HG03135 (cell line): ENCODE measurements at regions not wholly inside any gene's neighbourhood (a gene's known extent, or its start where the extent isn't known, plus 50 kb on each side); places are given as distances from the start of the nearest gene placed in this dataset.

Source experiments
- ATAC-seq: cut with Tn5 transposase; IDR thresholded peaks from one replicate; pipeline ENCODE4 v1.9.1; 2021; ENCODE audit warnings: mild to moderate bottlenecking, moderate library complexity; ENCODE audit not compliant: unreplicated experiment

DNA sequence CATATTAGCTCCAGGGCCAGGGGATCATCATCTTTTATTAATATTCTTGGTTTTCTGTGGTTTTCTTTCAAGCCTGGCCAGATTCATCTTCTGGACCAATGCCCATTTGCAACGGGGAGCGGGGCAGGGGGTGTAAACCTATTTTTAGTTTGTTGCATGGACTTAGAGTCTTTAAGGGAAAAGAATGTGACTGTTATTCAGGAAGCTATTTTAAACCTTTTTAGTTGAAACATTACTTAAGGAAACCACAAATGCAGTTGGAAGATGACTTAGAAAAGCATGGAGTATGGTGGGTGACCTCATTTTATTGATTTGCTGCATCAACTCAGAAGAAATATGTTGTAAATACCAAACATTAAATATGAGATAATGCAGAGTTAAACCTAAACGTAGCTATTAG is 368.4 kb upstream of the E2F7 start:
- no peak for ATAC-seq

DNA sequence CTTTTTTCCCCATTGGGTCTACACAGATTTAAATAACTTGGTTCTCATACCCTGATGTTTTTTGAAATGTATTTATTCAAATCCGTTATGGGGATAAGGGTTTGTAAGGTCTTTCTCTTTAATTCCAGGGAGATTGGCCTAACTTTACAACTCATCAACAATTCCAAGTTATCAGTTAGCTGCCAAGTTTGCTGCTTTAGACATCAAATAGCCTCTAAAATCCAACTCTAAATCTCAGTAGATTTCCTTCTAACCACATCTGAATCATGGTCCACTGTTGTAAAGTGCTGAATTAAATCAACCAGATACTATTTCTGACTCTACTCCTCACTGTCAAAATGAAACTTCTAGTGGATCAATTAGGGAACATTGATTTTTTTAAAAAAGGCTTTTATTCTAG is 364.1 kb upstream of the E2F7 start:
- no peak for ATAC-seq

DNA sequence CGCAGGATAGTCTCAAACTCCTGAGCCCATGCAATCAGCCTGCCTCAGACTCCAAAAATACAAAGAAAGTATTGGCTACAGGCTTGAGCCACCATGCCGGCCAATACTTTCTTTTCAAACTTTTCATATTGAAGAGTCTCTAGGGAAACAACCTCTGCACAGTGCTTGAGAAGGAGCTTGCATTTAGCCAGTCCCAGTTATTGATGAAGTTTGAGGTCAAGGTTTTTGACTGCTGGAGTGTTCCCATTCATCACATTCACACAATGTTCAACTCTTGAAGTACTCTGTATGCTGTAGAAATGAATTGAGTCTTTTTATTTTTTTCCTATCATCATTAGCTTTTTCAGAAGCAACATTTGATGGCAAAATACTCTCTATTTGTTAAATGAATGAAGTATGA is 355.8 kb upstream of the E2F7 start:
- no peak for ATAC-seq

DNA sequence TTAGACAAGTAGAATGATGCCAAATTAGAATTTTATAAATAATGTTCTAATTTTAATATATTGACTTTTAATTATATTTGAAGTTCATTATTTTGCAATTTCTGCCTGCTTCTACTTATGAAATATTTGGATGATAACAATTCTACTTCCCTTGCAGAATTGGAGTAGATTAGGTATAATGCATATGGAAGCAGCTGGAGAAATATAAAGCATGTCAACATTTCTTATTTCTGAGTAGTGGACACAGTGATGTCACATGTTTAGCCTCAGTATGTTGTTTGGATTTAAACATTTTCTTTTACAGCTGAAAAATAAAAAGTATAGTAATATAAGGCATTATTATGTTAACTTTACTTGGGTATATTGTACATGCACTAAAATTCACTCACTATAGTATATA is 344.2 kb upstream of the E2F7 start:
- ATAC-seq, result no peak

DNA sequence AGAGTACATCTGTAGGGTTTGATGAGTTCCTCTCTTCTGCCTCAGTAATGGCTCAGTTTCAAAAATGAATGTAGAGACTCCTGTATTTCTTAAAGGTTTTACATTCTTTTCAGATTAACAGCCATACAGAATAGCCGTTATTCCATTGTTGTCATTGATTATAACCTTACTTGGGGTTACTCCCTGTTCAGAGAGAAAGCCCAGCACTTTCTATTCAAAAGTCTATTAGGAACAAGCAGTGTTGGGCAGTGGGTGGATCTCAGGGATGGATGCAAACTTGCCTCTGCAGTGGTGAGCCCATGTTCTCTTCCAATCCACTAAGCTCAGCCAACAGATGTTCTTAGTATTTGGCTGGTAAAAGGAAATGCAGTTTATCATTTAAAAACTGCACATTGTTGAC is 342.6 kb upstream of the E2F7 start:
- ATAC-seq, result no peak

DNA sequence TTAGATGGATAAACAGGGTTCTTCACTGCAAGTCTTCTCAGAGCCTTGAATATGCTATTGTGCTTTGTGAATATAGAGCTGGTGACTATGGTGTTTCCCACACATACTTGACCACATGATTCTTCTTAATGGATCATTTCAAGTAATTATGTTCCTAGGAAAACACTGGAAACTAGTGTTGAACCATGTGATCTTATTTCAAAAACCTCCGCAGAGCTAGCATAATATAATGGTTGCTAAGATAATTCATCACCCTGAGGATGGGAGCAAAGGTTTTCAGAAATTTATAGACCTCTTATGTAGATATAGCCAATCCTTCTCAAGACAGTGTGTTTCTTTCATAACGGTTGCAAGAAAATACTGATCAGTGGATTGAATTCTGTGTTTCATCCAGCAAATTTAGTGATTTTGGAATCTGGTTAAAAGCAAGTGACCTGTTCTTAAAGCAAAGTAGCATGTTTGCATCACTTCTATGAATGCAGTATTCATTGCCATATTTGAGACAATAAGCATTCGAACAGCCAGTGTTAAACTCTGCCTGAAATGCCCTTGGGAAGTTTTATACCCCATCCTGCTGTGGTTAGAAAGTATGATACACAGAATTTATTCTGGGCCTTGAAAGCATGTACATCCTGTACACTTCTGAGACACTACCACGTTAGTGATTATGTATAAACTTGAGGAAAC is 341.0 kb upstream of the E2F7 start:
- ATAC-seq, result no peak

DNA sequence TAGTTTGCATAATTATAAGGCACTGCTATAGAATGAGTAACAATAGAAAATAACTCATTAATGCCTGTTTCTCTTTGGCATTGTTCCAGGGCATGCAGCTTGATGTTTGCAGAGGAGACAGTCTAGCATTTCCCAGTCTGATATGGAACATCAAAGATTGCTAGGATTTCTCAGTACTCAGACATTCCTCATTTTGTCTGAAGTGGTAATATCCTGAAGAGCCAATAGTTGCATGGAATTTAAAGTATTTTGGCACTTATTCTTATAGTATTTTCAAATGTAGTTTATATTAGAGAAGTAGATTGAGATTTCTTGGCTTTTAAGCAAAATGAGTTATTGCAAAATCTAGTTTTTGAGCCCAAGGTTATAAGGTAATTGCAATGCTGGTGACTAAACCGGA is 337.3 kb upstream of the E2F7 start:
- ATAC-seq, result no peak

DNA sequence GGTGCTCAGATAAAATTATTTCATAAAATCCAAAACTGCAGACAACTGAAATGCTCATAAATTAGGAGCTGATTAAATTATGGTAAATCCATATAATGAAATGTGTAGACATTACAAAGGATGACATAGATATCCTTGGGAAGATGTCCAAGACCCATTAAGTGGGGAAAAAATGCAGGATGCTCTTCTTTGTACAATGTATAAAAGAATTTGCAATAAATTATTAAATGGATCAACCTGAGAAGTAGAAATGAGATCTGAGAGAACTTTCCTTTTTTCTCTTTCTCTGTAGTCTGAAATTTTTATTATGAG is 336.4 kb upstream of the E2F7 start:
- ATAC-seq, result no peak

DNA sequence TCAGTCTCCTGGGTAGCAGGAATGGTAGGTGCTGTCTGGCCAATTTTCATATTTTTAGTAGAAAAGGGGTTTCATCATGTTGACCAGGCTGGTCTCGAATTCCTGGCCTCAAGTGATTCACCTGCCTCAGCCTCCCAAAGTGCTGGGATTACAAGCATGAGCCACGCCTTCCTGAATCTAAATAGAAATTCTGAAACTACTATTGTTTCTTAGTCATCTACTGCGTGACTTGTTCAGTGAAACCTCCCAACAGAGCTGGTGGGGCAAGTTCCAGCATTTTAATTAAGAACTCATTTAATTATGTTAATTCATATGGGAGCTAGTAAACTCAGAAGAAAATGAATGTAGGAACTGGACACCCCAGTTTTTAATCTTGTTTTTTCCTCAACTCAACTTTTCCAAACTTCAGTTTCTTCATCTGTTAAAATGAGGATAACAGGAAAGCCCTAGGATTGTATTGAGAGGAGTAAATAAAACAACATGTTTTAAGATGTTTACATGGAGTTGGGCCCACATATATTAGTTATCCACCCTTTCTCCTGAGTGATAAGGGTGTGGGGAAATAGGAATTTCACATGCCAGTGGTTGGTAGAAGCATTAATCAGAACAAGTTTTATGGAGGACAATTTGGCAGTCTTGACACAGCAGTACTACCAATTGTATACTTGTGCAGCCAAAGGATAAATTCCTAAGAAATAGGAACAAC is 335.8 kb upstream of the E2F7 start:
- ATAC-seq, result no peak

DNA sequence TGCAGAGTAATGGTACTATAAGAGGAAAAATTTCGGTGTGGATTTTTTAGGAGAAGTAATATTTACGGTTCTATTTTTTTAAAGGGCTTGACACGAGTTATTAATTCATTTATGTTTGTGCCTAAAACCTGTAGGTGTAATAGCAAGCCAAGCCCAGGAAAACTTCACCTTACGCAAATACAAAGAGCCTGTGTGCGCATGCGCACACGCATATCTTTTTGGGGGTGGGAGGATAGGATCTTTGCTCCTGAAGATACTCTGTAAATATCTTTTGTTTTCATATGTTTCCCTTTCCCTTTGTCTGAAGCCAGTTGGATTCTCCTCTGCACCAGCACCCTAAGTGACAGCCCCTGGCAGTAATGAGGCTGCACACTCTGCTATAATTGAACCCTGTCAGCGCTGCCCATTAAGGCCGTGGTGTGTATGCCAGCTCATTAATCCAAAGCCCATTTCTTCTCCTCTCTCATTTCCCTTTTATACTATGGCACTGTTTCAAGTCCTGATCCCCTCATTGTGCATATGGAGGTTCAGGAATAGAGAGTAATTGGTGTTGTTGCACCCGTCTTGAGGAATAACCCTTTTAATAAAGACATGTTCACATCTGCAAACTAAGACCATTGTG is 327.2 kb upstream of the E2F7 start:
- ATAC-seq, result no peak

DNA sequence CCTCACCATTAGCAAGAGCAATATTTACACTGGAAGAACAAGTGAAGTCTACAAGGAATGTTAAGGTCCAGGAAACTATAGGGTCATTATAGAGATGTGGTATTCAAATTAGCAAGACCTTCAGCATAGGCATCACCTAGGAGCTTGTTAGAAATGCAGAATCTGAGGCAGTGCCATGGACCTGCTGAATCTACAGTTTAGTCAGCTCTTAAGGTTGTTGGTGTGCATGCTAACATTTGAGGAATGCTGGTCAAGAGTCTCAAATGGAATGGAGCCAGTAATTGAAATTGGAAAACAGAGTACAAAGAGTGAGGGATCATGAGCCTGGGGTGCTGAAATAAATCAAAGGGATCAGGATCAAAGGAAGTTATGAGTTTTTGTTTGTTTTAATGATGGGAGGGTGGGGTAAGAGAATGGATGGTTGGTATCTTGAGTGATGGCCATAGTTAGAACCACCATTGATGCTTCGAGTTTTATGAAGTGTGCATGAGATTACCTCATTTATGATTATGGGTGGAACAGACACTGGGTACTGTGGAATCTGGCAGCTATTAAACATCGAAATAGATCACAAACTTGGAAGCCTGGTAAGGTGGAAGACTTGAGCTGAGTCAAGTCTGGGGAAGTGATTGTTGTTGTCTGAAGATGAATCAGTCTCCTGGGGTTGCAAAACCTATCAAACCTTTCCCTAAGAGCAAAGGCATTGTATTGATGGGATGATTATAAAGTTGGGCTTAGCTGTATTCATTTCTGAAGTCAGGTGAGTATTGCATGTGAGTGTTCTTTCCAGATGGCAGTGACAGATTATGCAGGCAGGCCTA is 323.3 kb upstream of the E2F7 start:
- ATAC-seq, result no peak

DNA sequence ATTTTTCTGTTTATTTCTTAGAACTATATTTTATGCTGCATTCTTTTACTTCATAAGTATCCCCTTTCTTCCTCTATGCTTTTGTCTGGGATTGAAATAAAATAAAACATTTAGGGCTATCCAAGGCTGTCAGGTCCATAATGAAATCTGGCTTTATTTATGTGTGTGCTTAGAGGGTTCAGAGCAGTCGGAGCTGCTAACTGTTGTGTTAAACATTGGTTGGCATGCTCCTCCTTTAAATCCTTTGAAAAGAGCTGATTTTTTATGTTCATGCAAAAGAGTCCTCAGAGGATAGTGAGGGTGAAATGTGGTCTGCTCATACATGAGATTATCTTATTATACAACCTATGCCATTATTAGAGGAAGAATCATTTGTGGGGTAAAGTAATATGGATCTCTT is 322.3 kb upstream of the E2F7 start:
- no peak for ATAC-seq

DNA sequence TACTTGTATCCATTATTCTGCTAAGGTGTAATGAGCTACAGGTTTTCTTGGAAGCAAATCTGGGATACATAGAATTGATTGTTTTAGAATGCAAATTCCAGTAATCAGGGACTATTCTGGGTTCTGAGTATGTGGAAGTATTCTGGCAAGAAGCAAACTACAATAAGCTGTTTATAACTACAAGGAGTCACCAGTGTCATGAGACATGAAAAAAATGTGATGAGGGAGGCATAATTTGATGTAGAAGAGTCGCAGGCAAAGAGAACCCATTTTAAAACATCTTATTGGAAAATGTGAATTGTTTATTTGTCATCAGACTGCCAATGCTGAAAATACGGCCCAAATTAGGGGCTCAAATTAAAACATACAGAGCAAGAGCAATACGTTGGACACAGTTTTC is 321.8 kb upstream of the E2F7 start:
- ATAC-seq, result no peak

DNA sequence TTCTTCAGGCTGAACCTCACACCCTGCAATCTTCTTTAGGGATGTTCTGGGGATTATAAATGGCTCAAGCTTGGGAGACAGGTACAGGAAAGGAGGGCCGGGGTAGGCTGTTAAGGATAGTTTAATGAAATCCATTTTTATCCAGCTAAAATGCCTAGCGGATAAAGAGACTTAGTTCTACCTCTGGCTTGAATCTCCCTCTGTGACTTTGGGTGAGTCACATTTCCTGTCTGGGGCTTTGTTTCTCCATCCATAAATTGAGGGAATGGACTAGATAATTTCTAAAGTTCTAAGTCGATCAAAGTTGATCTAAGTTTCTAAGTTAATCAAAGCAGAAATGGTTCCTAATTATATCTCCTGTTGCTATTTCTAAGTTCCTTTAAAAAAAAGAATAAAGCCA is 319.6 kb upstream of the E2F7 start:
- ATAC-seq, result no peak

DNA sequence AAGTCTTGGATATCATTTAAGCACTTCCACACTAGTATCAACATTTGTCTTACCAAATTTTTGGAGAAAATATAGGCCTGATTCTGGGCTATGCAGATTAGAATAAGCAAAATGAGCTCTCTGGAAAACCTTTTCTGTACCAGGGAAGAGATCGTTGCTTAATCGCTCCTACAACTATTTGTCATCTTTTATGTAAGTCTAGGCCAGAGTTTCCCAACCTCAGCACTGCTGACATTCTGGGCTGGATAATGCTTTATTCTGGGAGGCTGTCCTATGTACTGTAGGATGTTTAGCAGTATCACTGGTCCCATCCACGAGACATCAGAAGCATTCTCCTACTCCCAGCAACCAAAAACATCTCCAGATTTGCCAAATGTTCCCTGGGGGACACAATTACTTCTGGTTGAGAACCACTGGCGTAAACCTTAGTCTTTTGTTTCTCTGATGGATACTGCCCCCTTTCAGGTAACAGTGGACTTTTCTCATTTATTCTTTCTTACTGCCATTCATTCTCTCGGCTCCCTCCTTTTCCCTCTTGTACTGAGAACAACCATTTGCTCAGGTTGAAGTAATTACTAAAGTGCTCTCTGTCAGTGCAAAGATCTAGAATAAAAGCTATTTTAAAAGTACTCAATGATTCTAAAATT is 316.9 kb upstream of the E2F7 start:
- ATAC-seq, result no peak

DNA sequence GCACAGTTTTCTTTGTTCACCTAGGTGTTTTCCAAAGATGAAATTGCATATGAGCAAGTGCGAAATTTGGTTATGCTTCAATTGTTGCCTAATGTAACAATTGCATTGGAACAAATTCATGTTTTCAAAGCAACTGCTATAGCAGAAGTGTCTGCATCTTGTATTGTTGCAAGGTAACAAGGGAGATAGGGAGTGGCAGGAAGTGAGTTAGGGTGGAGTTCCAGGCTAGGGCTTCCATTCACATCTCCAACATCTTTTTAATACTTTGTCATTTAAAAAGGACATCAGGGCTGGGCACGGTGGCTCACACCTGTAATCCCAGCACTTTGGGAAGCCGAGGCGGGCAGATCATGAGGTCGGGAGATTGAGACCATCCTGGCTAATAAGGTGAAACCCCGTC is 312.3 kb upstream of the E2F7 start:
- no peak for ATAC-seq

DNA sequence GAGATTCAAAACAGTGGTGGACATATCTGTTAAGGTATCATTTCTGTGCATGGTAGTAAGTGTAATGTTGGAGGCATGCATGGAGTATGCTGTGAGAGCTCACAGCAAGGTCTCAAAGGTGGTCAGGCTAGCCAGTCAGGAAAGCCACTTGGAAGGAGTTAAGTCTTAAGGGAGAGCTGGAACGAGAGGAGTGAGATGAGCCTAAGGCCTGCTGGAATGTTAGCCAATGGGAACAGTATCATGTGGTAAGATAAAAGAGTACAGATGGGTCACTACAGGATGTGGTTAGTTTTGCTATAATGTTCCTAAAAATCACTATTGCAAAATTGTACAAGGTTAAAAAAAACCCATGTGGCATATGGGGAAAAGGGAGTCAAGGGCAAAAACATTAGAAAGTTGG is 311.7 kb upstream of the E2F7 start:
- no peak for ATAC-seq

DNA sequence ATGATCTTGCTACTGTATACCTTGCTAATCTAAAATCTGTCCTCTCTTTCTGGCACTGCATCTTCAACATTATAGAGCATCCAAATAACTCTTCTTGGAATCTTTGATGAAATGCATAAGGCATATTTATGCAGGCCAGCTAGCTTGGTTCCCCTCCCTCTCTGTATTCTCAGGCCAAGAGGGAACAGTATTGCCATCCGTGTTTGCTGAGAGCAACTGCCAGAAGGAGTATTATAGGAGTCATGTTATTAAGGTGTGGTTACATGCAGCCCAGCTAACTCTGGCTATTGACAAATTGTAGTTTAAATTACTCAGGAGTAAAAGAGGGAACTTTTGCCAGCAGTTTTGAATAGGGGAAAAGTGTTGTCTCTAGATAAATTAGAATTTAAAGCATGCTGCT is 309.3 kb upstream of the E2F7 start:
- no peak for ATAC-seq

DNA sequence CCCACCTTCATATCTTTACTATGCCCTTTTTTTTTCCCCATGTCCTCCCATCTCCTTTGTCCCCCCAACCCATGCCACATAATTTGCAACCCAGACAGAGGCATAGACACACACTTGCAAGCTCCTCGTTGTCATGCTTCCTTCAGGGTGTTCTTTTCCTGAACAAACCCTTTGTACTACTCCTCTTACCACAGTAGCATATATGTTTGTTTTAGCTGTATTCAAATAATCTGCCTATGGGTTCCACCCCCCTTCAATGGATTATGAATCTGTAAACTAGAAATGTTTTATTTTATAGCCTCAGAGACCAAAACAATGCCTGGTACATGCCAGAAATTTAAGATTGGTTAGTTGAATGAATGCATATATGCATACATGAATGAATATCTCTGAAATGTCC is 307.1 kb upstream of the E2F7 start:
- no peak for ATAC-seq

DNA sequence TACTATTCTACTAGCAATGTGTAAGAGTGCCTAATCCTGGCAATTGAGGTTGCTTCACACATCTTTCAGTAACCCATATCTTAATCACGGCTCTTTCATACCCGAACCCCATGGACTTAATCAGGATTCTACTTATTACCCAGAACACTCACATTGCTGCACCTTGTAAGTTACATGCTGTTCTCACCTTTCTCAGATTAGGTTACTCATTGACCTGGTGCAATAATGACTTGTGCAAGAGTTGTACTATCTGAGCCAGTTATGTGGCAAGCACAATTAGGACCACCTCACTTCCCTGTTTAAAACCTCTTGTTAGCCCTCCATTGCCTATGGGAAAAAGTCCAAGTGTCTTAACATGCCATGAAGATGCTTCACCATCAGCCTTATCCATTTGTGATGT is 306.7 kb upstream of the E2F7 start:
- ATAC-seq, result no peak

DNA sequence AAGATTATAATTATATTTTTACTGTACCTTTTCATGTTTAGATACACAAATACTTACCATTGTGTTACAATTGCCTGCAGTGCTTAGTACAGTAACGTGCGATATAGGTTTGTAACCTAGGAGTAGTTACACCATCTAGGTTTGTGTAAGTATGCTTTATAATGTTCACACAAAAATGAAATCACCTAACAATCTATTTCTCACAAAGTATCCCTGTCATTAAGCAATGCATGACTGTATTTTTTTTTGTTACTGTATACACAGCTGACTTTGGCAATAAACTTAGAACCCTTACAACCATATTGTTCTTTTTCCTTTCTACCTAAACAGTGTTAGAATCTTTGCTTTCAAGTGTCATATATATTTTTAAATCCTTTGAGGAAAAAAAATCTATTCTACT is 303.0 kb upstream of the E2F7 start:
- no peak for ATAC-seq
